ELF-1 (cell line): ENCODE measurements at regions not wholly inside any gene's neighbourhood (a gene's known extent, or its start where the extent isn't known, plus 50 kb on each side); places are given as distances from the start of the nearest gene placed in this dataset.

ENCODE experiments used
- DNase-seq: peaks from one replicate; pipeline ENCODE4 v3.0.0-alpha.2; 2016; ENCODE audit warnings: low read depth, low spot score

- DNase-seq = peak; percentile 11
These were observed 321.1 kb upstream of the NPVF start for GRCh38 chr7:25549271-25549921.

GRCh38 chr7:25550149-25550548 lies 321.9 kb upstream of the NPVF start:
- no peak for DNase-seq

GRCh38 chr7:25552998-25553397 lies 324.7 kb upstream of the NPVF start:
- DNase-seq = no peak

GRCh38 chr7:25553580-25554291 lies 325.4 kb upstream of the NPVF start:
- DNase-seq = peak; percentile 17

- no peak for DNase-seq
These were observed 329.2 kb upstream of the NPVF start for GRCh38 chr7:25557379-25557917.

- no peak for DNase-seq
These were observed 329.6 kb upstream of the NPVF start for GRCh38 chr7:25557930-25558329.

- no peak for DNase-seq
These were observed 330.3 kb upstream of the NPVF start for GRCh38 chr7:25558605-25559004.

- peak; percentile 51 for DNase-seq
These were observed 331.5 kb upstream of the NPVF start for GRCh38 chr7:25559581-25560367.

GRCh38 chr7:25562673-25563182 lies 334.4 kb upstream of the NPVF start:
- DNase-seq = no peak

- DNase-seq = no peak
These were observed 336.7 kb upstream of the NPVF start for GRCh38 chr7:25565002-25565401.

- DNase-seq = peak; percentile 81
These were observed 337.7 kb upstream of the NPVF start for GRCh38 chr7:25565949-25566348.

- no peak for DNase-seq
These were observed 339.1 kb upstream of the NPVF start for GRCh38 chr7:25567430-25567829.

GRCh38 chr7:25569765-25570164 lies 341.5 kb upstream of the NPVF start:
- DNase-seq = no peak

GRCh38 chr7:25572423-25572822 lies 344.1 kb upstream of the NPVF start:
- no peak for DNase-seq

- no peak for DNase-seq
These were observed 346.5 kb upstream of the NPVF start for GRCh38 chr7:25574828-25575227.

GRCh38 chr7:25575634-25576033 lies 347.3 kb upstream of the NPVF start:
- DNase-seq = no peak

- DNase-seq = no peak
These were observed 350.9 kb upstream of the NPVF start for GRCh38 chr7:25578991-25579777.

- DNase-seq = peak; percentile 8
These were observed 351.4 kb upstream of the NPVF start for GRCh38 chr7:25579778-25580075.

- no peak for DNase-seq
These were observed 351.9 kb upstream of the NPVF start for GRCh38 chr7:25580141-25580540.

- no peak for DNase-seq
These were observed 355.3 kb upstream of the NPVF start for GRCh38 chr7:25583621-25584020.

- no peak for DNase-seq
These were observed 356.0 kb upstream of the NPVF start for GRCh38 chr7:25584112-25584938.
